ENCODE measurements at regions not wholly inside any gene's neighbourhood (a gene's known extent, or its start where the extent isn't known, plus 50 kb on each side); places are given as distances from the start of the nearest gene placed in this dataset.

- no peak for DNase-seq (ENCODE audit: extremely low spot score in 2 of 2)
- H3K27me3 ChIP-seq = no peaks in the 10 kb centered on the region
- intact Hi-C loops (cut with DNase I) = no loop called here
- no peaks in the 10 kb centered on the region for H3K36me3 ChIP-seq
- no peaks in the 10 kb centered on the region for H3K9me3 ChIP-seq
- no peak overlapping the region for H3K27ac ChIP-seq
- H3K4me3 ChIP-seq = no peak overlapping the region
- no peak for TF ChIP-seq CTCF (IDR thresholded peaks at IDR 0.05)
- no peak for TF ChIP-seq POLR2A (IDR thresholded peaks at IDR 0.05)
- no peak for TF ChIP-seq POLR2AphosphoS5 (IDR thresholded peaks at IDR 0.05; ENCODE audit: insufficient read depth in 1 of 2, low read depth in 1 of 2)
- H3K4me1 ChIP-seq = no peaks in the 10 kb centered on the region
Observed at GRCh38 chr5:144575736-144576135, 405.1 kb downstream of the KCTD16 start.

GRCh38 chr5:144567421-144567780 is 396.7 kb downstream of the KCTD16 start:
- H3K9me3 ChIP-seq = no peaks in the 10 kb centered on the region
- no peak overlapping the region for H3K4me3 ChIP-seq
- no peaks in the 10 kb centered on the region for H3K36me3 ChIP-seq
- H3K27ac ChIP-seq = no peak overlapping the region
- no peak for TF ChIP-seq POLR2AphosphoS5 (IDR thresholded peaks at IDR 0.05; ENCODE audit: insufficient read depth in 1 of 2, low read depth in 1 of 2)
- TF ChIP-seq POLR2A (IDR thresholded peaks at IDR 0.05) = no peak
- TF ChIP-seq CTCF (IDR thresholded peaks at IDR 0.05) = no peak
- H3K27me3 ChIP-seq = no peaks in the 10 kb centered on the region
- no peak for DNase-seq (ENCODE audit: extremely low spot score in 2 of 2)
- intact Hi-C loops (cut with DNase I) = no loop called here
- H3K4me1 ChIP-seq = no peaks in the 10 kb centered on the region

- no peak overlapping the region for H3K4me3 ChIP-seq
- no peak for DNase-seq (ENCODE audit: extremely low spot score in 2 of 2)
- no peaks in the 10 kb centered on the region for H3K36me3 ChIP-seq
- no peaks in the 10 kb centered on the region for H3K27me3 ChIP-seq
- no peaks in the 10 kb centered on the region for H3K9me3 ChIP-seq
- TF ChIP-seq POLR2A (IDR thresholded peaks at IDR 0.05) (no peak), CTCF (IDR thresholded peaks at IDR 0.05) (no peak)
- intact Hi-C loops (cut with DNase I) = no loop called here
- H3K4me1 ChIP-seq = no peaks in the 10 kb centered on the region
- H3K27ac ChIP-seq = no peak overlapping the region
Observed at GRCh38 chr5:144566747-144567420, 396.2 kb downstream of the KCTD16 start.

GRCh38 chr5:144549580-144549979 is 378.9 kb downstream of the KCTD16 start:
- no peaks in the 10 kb centered on the region for H3K36me3 ChIP-seq
- H3K9me3 ChIP-seq = no peaks in the 10 kb centered on the region
- intact Hi-C loops (cut with DNase I) = loop anchor here (5.0 kb wide), 1 partner anchor 1447 kb away; no protein-coding TSS in a partner anchor
- DNase-seq (ENCODE audit: extremely low spot score in 2 of 2) = no peak
- no peak overlapping the region for H3K27ac ChIP-seq
- no peaks in the 10 kb centered on the region for H3K4me1 ChIP-seq
- H3K4me3 ChIP-seq = no peak overlapping the region
- no peak for TF ChIP-seq CTCF (IDR thresholded peaks at IDR 0.05)
- TF ChIP-seq POLR2A (IDR thresholded peaks at IDR 0.05) = no peak
- no peak for TF ChIP-seq POLR2AphosphoS5 (IDR thresholded peaks at IDR 0.05; ENCODE audit: insufficient read depth in 1 of 2, low read depth in 1 of 2)
- no peaks in the 10 kb centered on the region for H3K27me3 ChIP-seq

- Histone ChIP-seq H3K27me3 (no peaks in the 10 kb centered on the region), H3K36me3 (no peaks in the 10 kb centered on the region), H3K9me3 (no peaks in the 10 kb centered on the region), H3K4me3 (no peak overlapping the region), H3K27ac (no peak overlapping the region), H3K4me1 (no peaks in the 10 kb centered on the region)
- intact Hi-C loops (cut with DNase I) = loop anchor here (5.0 kb wide), 1 partner anchor 1447 kb away; no protein-coding TSS in a partner anchor
- no peak for DNase-seq (ENCODE audit: extremely low spot score in 2 of 2)
- no peak for TF ChIP-seq POLR2A (IDR thresholded peaks at IDR 0.05)
- TF ChIP-seq POLR2AphosphoS5 (IDR thresholded peaks at IDR 0.05; ENCODE audit: insufficient read depth in 1 of 2, low read depth in 1 of 2) = no peak
- TF ChIP-seq CTCF (IDR thresholded peaks at IDR 0.05) = no peak
Observed at GRCh38 chr5:144548936-144549335, 378.3 kb downstream of the KCTD16 start.

Measured in vagina (tissue), 2 donors.